ENCODE measurements at regions not wholly inside any gene's neighbourhood (a gene's known extent, or its start where the extent isn't known, plus 50 kb on each side); places are given as distances from the start of the nearest gene placed in this dataset.
A peak's percentile ranks its signal among the peaks of the same experiment; 100 is the strongest.

GRCh38 chr5:79858410-79858723 is 132.7 kb downstream of the MTX3 start:
- no peaks in the 10 kb centered on the region for H4K20me1 ChIP-seq (ENCODE audit: control insufficient read depth, extremely low read depth, insufficient read depth, low read length)
- no peak overlapping the region for H2AFZ ChIP-seq (ENCODE audit: control insufficient read depth, low read length)
- H3K9me1 ChIP-seq (ENCODE audit: control insufficient read depth, extremely low read depth, insufficient read depth, low read length): no peaks in the 10 kb centered on the region
- no peak overlapping the region for H3K9ac ChIP-seq (ENCODE audit: control insufficient read depth, extremely low read depth, insufficient read depth, low read length)
- H3K36me3 ChIP-seq (ENCODE audit: control insufficient read depth in 2 of 2, extremely low read depth in 1 of 2, insufficient read depth in 2 of 2, low read length in 2 of 2): no peaks in the 10 kb centered on the region
- no peak overlapping the region for H3K27ac ChIP-seq (ENCODE audit: control insufficient read depth, insufficient read depth, low read length)
- no peak for FAIRE-seq
- no peak for DNase-seq (ENCODE audit: low read depth, low spot score)
- H3K79me2 ChIP-seq (ENCODE audit: control insufficient read depth, insufficient read depth, low read length): no peaks in the 10 kb centered on the region
- TF ChIP-seq CTCF (optimal IDR thresholded peaks at IDR 0.05 in 1 of 3, IDR thresholded peaks at IDR 0.05 in 1 of 3, conservative IDR thresholded peaks at IDR 0.05 in 1 of 3; ENCODE audit: extremely low read depth in 1 of 3, insufficient read depth in 2 of 3, low read length in 3 of 3) (no peak), EZH2 (IDR thresholded peaks at IDR 0.05; ENCODE audit: low read length) (no peak)
- H3K4me3 ChIP-seq (ENCODE audit: control insufficient read depth in 2 of 3, extremely low read depth in 1 of 3, insufficient read depth in 2 of 3, low read depth in 1 of 3, low read length in 3 of 3): no peak overlapping the region
- dilution Hi-C loops (cut with MboI; ENCODE audit: extremely low pct_ligation_motif_present, low sequenced_read_pairs): no loop called here
- no peaks in the 10 kb centered on the region for H3K27me3 ChIP-seq (ENCODE audit: control insufficient read depth, extremely low read depth, insufficient read depth, low read length)
- no peaks in the 10 kb centered on the region for H3K4me1 ChIP-seq (ENCODE audit: control insufficient read depth, extremely low read depth, insufficient read depth, low read length)
- no peak overlapping the region for H3K4me2 ChIP-seq (ENCODE audit: control insufficient read depth, extremely low read depth, insufficient read depth, low read depth, low read length)
- no peaks in the 10 kb centered on the region for H3K9me3 ChIP-seq (ENCODE audit: control insufficient read depth, low read depth, low read length)

GRCh38 chr5:79857714-79858409 is 133.2 kb downstream of the MTX3 start:
- no peaks in the 10 kb centered on the region for H3K4me1 ChIP-seq (ENCODE audit: control insufficient read depth, extremely low read depth, insufficient read depth, low read length)
- no peaks in the 10 kb centered on the region for H3K36me3 ChIP-seq (ENCODE audit: control insufficient read depth in 2 of 2, extremely low read depth in 1 of 2, insufficient read depth in 2 of 2, low read length in 2 of 2)
- FAIRE-seq (peak; percentile 69), DNase-seq (ENCODE audit: low read depth, low spot score) (peak; percentile 28)
- H3K79me2 ChIP-seq (ENCODE audit: control insufficient read depth, insufficient read depth, low read length): no peaks in the 10 kb centered on the region
- TF ChIP-seq CTCF (optimal IDR thresholded peaks at IDR 0.05 in 1 of 3, IDR thresholded peaks at IDR 0.05 in 1 of 3, conservative IDR thresholded peaks at IDR 0.05 in 1 of 3; ENCODE audit: extremely low read depth in 1 of 3, insufficient read depth in 2 of 3, low read length in 3 of 3) (peak; percentile 85 to 99 (median 96)), EZH2 (IDR thresholded peaks at IDR 0.05; ENCODE audit: low read length) (no peak)
- H3K9me1 ChIP-seq (ENCODE audit: control insufficient read depth, extremely low read depth, insufficient read depth, low read length): no peaks in the 10 kb centered on the region
- no peak overlapping the region for H3K9ac ChIP-seq (ENCODE audit: control insufficient read depth, extremely low read depth, insufficient read depth, low read length)
- H3K4me3 ChIP-seq (ENCODE audit: control insufficient read depth in 2 of 3, extremely low read depth in 1 of 3, insufficient read depth in 2 of 3, low read depth in 1 of 3, low read length in 3 of 3): no peak overlapping the region
- H3K4me2 ChIP-seq (ENCODE audit: control insufficient read depth, extremely low read depth, insufficient read depth, low read depth, low read length): no peak overlapping the region
- dilution Hi-C loops (cut with MboI; ENCODE audit: extremely low pct_ligation_motif_present, low sequenced_read_pairs): no loop called here
- H3K27ac ChIP-seq (ENCODE audit: control insufficient read depth, insufficient read depth, low read length): no peak overlapping the region
- no peaks in the 10 kb centered on the region for H4K20me1 ChIP-seq (ENCODE audit: control insufficient read depth, extremely low read depth, insufficient read depth, low read length)
- H3K27me3 ChIP-seq (ENCODE audit: control insufficient read depth, extremely low read depth, insufficient read depth, low read length): no peaks in the 10 kb centered on the region
- H3K9me3 ChIP-seq (ENCODE audit: control insufficient read depth, low read depth, low read length): no peaks in the 10 kb centered on the region
- H2AFZ ChIP-seq (ENCODE audit: control insufficient read depth, low read length): no peak overlapping the region

All from keratinocyte (primary cell).